B cell (primary cell): ENCODE measurements at regions not wholly inside any gene's neighbourhood (a gene's known extent, or its start where the extent isn't known, plus 50 kb on each side); places are given as distances from the start of the nearest gene placed in this dataset.

Experiments used
- CTCF ChIP-seq: fragments of 200-600 bp; IDR thresholded peaks from one replicate; pipeline ENCODE4 v1.8.0; 2022; ENCODE audit warnings: antibody characterized with exemption, mild to moderate bottlenecking
- EZH2 ChIP-seq: IDR thresholded peaks from 2 replicates; pipeline ENCODE4 v1.6.1; 2012; ENCODE audit warnings: borderline replicate concordance, low read depth, mild to moderate bottlenecking, moderate library complexity, low read length; ENCODE audit not compliant: insufficient read depth, poor library complexity, severe bottlenecking

GRCh38 chr20:53764415-53764800 is 170.8 kb upstream of the ZNF217 start:
- no peak for TF ChIP-seq CTCF
- TF ChIP-seq EZH2 = no peak
